ENCODE measurements at regions not wholly inside any gene's neighbourhood (a gene's known extent, or its start where the extent isn't known, plus 50 kb on each side); places are given as distances from the start of the nearest gene placed in this dataset.

- Histone ChIP-seq H2AFZ (ENCODE audit: low read depth, low read length, severe bottlenecking) (no peak overlapping the region), H3K27ac (ENCODE audit: low read depth, low read length) (no peak overlapping the region), H3K9ac (ENCODE audit: low read length) (no peak overlapping the region), H3K9me3 (ENCODE audit: insufficient read depth, low read length) (no peaks in the 10 kb centered on the region), H4K20me1 (ENCODE audit: low read depth, low read length) (no peaks in the 10 kb centered on the region), H3K36me3 (ENCODE audit: low read length) (no peaks in the 10 kb centered on the region), H3K4me2 (ENCODE audit: low read depth, low read length, poor library complexity, severe bottlenecking) (no peak overlapping the region), H3K79me2 (ENCODE audit: insufficient read depth, low read length) (no peaks in the 10 kb centered on the region), H3F3A (ENCODE audit: insufficient read depth) (no peaks in the 10 kb centered on the region), H3K27me3 (ENCODE audit: low read length) (no peaks in the 10 kb centered on the region), H3K4me3 (ENCODE audit: insufficient read depth, low read length, poor library complexity, severe bottlenecking) (no peak overlapping the region), H3K9me2 (replicated peaks; ENCODE audit: insufficient read depth, low read length) (no peaks in the 10 kb centered on the region)
- TF ChIP-seq EZH2phosphoT487 (conservative IDR thresholded peaks at IDR 0.05; ENCODE audit: low read length) (no peak), CTCF (IDR thresholded peaks at IDR 0.05; ENCODE audit: insufficient read depth, low read length, poor library complexity, severe bottlenecking) (no peak)
These were observed 145.4 kb downstream of the ZC3H11B start for GRCh38 chr1:219467524-219467923.

GRCh38 chr1:219466766-219467165, 146.1 kb downstream of the ZC3H11B start:
- no peaks in the 10 kb centered on the region for H3K27me3 ChIP-seq (ENCODE audit: low read length)
- H3K4me2 ChIP-seq (ENCODE audit: low read depth, low read length, poor library complexity, severe bottlenecking) = no peak overlapping the region
- no peaks in the 10 kb centered on the region for H3K9me2 ChIP-seq (replicated peaks; ENCODE audit: insufficient read depth, low read length)
- H3K27ac ChIP-seq (ENCODE audit: low read depth, low read length) = no peak overlapping the region
- no peak for TF ChIP-seq CTCF (IDR thresholded peaks at IDR 0.05; ENCODE audit: insufficient read depth, low read length, poor library complexity, severe bottlenecking)
- no peak for TF ChIP-seq EZH2phosphoT487 (conservative IDR thresholded peaks at IDR 0.05; ENCODE audit: low read length)
- H3K4me3 ChIP-seq (ENCODE audit: insufficient read depth, low read length, poor library complexity, severe bottlenecking) = no peak overlapping the region
- no peaks in the 10 kb centered on the region for H3F3A ChIP-seq (ENCODE audit: insufficient read depth)
- no peak overlapping the region for H2AFZ ChIP-seq (ENCODE audit: low read depth, low read length, severe bottlenecking)
- no peaks in the 10 kb centered on the region for H3K9me3 ChIP-seq (ENCODE audit: insufficient read depth, low read length)
- H4K20me1 ChIP-seq (ENCODE audit: low read depth, low read length) = no peaks in the 10 kb centered on the region
- H3K36me3 ChIP-seq (ENCODE audit: low read length) = no peaks in the 10 kb centered on the region
- no peak overlapping the region for H3K9ac ChIP-seq (ENCODE audit: low read length)
- H3K79me2 ChIP-seq (ENCODE audit: insufficient read depth, low read length) = no peaks in the 10 kb centered on the region

GRCh38 chr1:219465212-219466093, 147.5 kb downstream of the ZC3H11B start:
- no peaks in the 10 kb centered on the region for H3K79me2 ChIP-seq (ENCODE audit: insufficient read depth, low read length)
- no peaks in the 10 kb centered on the region for H3K9me3 ChIP-seq (ENCODE audit: insufficient read depth, low read length)
- H2AFZ ChIP-seq (ENCODE audit: low read depth, low read length, severe bottlenecking) = no peak overlapping the region
- no peaks in the 10 kb centered on the region for H3K36me3 ChIP-seq (ENCODE audit: low read length)
- no peak overlapping the region for H3K27ac ChIP-seq (ENCODE audit: low read depth, low read length)
- TF ChIP-seq EZH2phosphoT487 (conservative IDR thresholded peaks at IDR 0.05; ENCODE audit: low read length) = no peak
- no peak for TF ChIP-seq CTCF (IDR thresholded peaks at IDR 0.05; ENCODE audit: insufficient read depth, low read length, poor library complexity, severe bottlenecking)
- H3K4me3 ChIP-seq (ENCODE audit: insufficient read depth, low read length, poor library complexity, severe bottlenecking) = no peak overlapping the region
- no peak overlapping the region for H3K4me2 ChIP-seq (ENCODE audit: low read depth, low read length, poor library complexity, severe bottlenecking)
- no peaks in the 10 kb centered on the region for H3K9me2 ChIP-seq (replicated peaks; ENCODE audit: insufficient read depth, low read length)
- H4K20me1 ChIP-seq (ENCODE audit: low read depth, low read length) = no peaks in the 10 kb centered on the region
- no peaks in the 10 kb centered on the region for H3K27me3 ChIP-seq (ENCODE audit: low read length)
- no peak overlapping the region for H3K9ac ChIP-seq (ENCODE audit: low read length)
- no peaks in the 10 kb centered on the region for H3F3A ChIP-seq (ENCODE audit: insufficient read depth)
